ENCODE measurements at regions not wholly inside any gene's neighbourhood (a gene's known extent, or its start where the extent isn't known, plus 50 kb on each side); places are given as distances from the start of the nearest gene placed in this dataset.
A peak's percentile ranks its signal among the peaks of the same experiment; 100 is the strongest.

DNA sequence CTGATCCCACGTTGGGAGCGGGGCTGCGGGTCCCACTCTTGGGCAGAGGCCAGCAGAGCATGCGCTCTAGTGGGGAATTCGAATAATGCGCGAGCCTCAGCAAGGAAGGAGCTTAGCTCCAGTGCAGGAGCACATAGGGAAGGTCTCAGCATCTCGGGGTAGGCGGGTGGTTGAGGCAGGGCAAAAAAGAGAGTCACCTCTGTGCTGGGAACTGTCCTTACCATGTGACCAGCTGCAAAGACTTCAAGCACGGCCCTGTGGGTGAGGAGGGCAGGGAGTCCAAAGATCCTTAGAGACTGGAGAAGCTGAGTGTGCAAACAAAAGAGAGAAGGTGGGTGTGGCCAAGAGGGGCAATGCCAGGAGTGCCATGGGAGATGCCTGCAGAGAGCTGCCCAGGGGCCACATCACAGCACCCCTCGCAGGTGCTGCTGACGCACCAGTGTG is 79.2 kb upstream of the CD93 start:
- Mint-ChIP-seq H3K9me3 (no peaks in the 10 kb centered on the region), H3K4me1 (peaks cover 27% of the 10 kb centered on the region), H3K27ac (peak overlapping the region in 1 of 3 experiments; percentile 34), H3K4me3 (no peak overlapping the region), H3K36me3 (ENCODE audit: low read depth) (no peaks in the 10 kb centered on the region), H3K27me3 (ENCODE audit: low read depth) (peaks cover 33% of the 10 kb centered on the region)
- TF ChIP-seq, protein P1, sequence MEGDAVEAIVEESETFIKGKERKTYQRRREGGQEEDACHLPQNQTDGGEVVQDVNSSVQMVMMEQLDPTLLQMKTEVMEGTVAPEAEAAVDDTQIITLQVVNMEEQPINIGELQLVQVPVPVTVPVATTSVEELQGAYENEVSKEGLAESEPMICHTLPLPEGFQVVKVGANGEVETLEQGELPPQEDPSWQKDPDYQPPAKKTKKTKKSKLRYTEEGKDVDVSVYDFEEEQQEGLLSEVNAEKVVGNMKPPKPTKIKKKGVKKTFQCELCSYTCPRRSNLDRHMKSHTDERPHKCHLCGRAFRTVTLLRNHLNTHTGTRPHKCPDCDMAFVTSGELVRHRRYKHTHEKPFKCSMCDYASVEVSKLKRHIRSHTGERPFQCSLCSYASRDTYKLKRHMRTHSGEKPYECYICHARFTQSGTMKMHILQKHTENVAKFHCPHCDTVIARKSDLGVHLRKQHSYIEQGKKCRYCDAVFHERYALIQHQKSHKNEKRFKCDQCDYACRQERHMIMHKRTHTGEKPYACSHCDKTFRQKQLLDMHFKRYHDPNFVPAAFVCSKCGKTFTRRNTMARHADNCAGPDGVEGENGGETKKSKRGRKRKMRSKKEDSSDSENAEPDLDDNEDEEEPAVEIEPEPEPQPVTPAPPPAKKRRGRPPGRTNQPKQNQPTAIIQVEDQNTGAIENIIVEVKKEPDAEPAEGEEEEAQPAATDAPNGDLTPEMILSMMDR (IDR thresholded peaks at IDR 0.05; ENCODE audit: unreplicated experiment in 3 of 3): no peak

DNA sequence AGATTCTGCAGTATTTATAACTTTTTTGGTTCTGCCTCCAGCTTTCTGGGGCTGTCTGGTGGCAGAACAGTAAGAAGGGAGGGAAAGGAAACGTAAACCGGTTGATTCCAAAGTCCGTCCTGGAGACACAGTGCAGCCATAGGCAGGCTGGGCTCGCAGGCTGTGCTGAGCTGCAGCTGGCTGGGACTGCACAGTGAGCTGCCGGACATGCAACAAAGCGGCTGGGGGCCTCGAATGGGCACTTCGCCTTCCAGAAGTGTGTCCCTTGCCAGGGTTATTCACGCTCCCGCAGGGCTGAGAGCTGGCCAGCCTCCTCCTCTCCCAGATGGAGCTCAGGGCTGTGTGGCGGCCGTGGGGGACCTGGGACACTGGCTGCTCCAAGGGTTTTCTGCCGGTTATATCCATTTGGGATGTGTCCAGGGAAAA is 78.1 kb upstream of the CD93 start:
- H3K9me3 Mint-ChIP-seq: no peaks in the 10 kb centered on the region
- no peaks in the 10 kb centered on the region for H3K36me3 Mint-ChIP-seq (ENCODE audit: low read depth)
- H3K4me3 Mint-ChIP-seq: no peak overlapping the region
- H3K27ac Mint-ChIP-seq: peak overlapping the region in 2 of 3 experiments; percentile 68 to 71
- H3K27me3 Mint-ChIP-seq (ENCODE audit: low read depth): peaks cover 28% of the 10 kb centered on the region
- H3K4me1 Mint-ChIP-seq: peaks cover 39% of the 10 kb centered on the region
- TF ChIP-seq, protein P1 (IDR thresholded peaks at IDR 0.05; ENCODE audit: unreplicated experiment in 3 of 3): no peak

DNA sequence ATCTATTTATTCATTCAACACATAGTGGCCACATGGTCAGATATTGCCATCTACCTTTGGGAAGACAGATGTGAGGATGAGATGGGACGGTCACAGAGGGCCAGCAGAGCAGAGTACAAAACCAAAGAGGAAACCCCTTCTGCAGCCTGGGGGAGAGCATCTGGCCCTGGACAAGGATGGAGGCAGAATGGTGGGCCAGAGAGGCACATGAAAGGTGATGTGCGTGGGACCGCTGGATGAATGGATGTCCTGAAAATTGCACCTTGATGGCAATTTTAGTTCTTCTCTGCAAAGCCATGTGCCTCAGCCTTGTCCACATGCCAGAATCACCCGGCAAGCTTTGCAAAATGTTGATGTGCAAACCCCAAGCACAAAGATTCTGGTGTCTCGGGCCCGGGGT is 77.4 kb upstream of the CD93 start:
- H3K9me3 Mint-ChIP-seq: no peaks in the 10 kb centered on the region
- TF ChIP-seq, protein P1 (IDR thresholded peaks at IDR 0.05; ENCODE audit: unreplicated experiment in 3 of 3): no peak
- peaks cover 41% of the 10 kb centered on the region for H3K4me1 Mint-ChIP-seq
- no peak overlapping the region for H3K4me3 Mint-ChIP-seq
- H3K27ac Mint-ChIP-seq: peak overlapping the region in 1 of 3 experiments; percentile 71
- H3K27me3 Mint-ChIP-seq (ENCODE audit: low read depth): peaks cover 22% of the 10 kb centered on the region
- no peaks in the 10 kb centered on the region for H3K36me3 Mint-ChIP-seq (ENCODE audit: low read depth)

DNA sequence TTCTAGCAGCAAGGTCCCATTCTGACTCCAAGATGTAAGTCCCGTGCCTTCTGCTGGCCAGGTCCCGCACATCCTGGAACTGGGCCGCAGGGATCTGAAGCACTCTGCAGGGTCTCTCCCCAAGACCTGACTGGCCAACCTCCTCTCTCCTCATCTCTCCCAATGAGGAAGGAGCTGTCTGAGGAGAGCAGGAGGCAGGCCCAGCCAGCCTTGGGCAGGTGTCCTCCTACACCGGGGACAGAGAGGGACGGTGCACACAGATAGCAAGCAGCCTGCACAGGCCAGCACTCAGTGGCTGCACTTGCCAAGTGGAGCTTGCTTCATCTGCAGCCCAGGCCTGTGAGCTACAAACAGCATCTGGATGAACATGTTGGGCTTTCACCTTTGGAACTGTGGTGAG is 76.8 kb upstream of the CD93 start:
- H3K4me1 Mint-ChIP-seq: peaks cover 41% of the 10 kb centered on the region

DNA sequence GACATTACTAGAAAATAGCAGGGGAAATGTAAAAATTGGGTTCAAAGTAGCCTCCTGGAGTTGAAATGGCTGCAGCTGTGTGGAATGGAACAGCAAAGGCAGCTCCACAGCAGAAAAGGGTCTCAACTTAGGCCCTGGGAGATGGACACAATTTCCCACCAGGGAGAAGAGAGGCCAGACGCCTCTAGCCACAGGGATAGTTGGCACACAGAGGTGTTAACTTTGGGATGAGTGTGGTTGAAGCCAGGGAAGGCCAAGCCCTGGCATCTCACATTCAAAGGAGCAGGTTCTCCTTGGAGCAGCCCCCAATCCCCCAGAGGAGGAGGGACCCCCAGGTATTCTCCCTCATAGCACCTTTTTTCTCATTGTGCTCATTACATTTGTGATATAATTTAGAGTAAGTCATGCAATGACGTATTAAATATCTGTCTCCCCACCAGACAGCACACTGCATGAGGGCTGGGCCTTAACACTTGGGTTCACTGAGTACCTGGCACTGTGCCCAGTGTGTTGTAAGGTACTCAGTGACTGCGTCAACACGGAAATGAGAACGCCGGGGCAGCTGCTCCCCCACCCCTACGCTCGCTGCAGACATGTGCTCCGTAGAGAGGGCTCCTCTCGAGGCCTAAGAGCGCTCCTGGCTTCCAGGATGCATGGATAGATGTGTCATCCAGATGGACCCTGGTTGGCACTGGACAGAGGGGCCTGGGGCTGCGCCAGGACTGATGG is 76.0 kb upstream of the CD93 start:
- H3K27me3 Mint-ChIP-seq (ENCODE audit: low read depth): peaks cover 25% of the 10 kb centered on the region
- no peak overlapping the region for H3K4me3 Mint-ChIP-seq
- TF ChIP-seq, protein P1 (IDR thresholded peaks at IDR 0.05; ENCODE audit: unreplicated experiment in 3 of 3): no peak
- no peaks in the 10 kb centered on the region for H3K36me3 Mint-ChIP-seq (ENCODE audit: low read depth)
- H3K9me3 Mint-ChIP-seq: no peaks in the 10 kb centered on the region
- no peak overlapping the region for H3K27ac Mint-ChIP-seq
- H3K4me1 Mint-ChIP-seq: peaks cover 41% of the 10 kb centered on the region

More for the DNA sequence above, 76.8 kb upstream of the CD93 start:
- H3K36me3 Mint-ChIP-seq (ENCODE audit: low read depth): no peaks in the 10 kb centered on the region
- TF ChIP-seq, protein P1 (IDR thresholded peaks at IDR 0.05; ENCODE audit: unreplicated experiment in 3 of 3): no peak
- H3K4me3 Mint-ChIP-seq: no peak overlapping the region
- peaks cover 22% of the 10 kb centered on the region for H3K27me3 Mint-ChIP-seq (ENCODE audit: low read depth)
- no peaks in the 10 kb centered on the region for H3K9me3 Mint-ChIP-seq
- no peak overlapping the region for H3K27ac Mint-ChIP-seq
